ENCODE measurements at regions not wholly inside any gene's neighbourhood (a gene's known extent, or its start where the extent isn't known, plus 50 kb on each side); places are given as distances from the start of the nearest gene placed in this dataset.
"Not testable (repeated sequence)": the region's sequence is repeated elsewhere in the genome, so short reads cannot be mapped to it uniquely, and the experiment has no call there.

- DNase-seq, result no peak
Measured at GRCh38 chr16:8436931-8437330, 153.4 kb downstream of the TMEM114 start.

GRCh38 chr16:8431783-8432182 lies 158.5 kb downstream of the TMEM114 start:
- DNase-seq, result no peak

GRCh38 chr16:8430401-8430800 lies 159.9 kb downstream of the TMEM114 start:
- no peak for DNase-seq

- DNase-seq, result no peak
Measured at GRCh38 chr16:8426569-8426968, 163.7 kb downstream of the TMEM114 start.

GRCh38 chr16:8417145-8417544 lies 173.2 kb downstream of the TMEM114 start:
- DNase-seq, result no peak

GRCh38 chr16:8408855-8409567 lies 181.3 kb downstream of the TMEM114 start:
- no peak for DNase-seq

- no peak for DNase-seq
Measured at GRCh38 chr16:8407351-8407750, 183.0 kb downstream of the TMEM114 start.

- DNase-seq, result no peak
Measured at GRCh38 chr16:8403978-8404749, 186.1 kb downstream of the TMEM114 start.

GRCh38 chr16:8402981-8403843 lies 187.1 kb downstream of the TMEM114 start:
- no peak for DNase-seq

GRCh38 chr16:8400683-8401082 lies 189.6 kb downstream of the TMEM114 start:
- DNase-seq, result not testable (repeated sequence)

- no peak for DNase-seq
Measured at GRCh38 chr16:8398548-8398947, 191.8 kb downstream of the TMEM114 start.

GRCh38 chr16:8397223-8397622 lies 193.1 kb downstream of the TMEM114 start:
- DNase-seq, result no peak

- DNase-seq, result no peak
Measured at GRCh38 chr16:8396463-8396862, 193.8 kb downstream of the TMEM114 start.

GRCh38 chr16:8391257-8391656 lies 199.1 kb downstream of the TMEM114 start:
- no peak for DNase-seq

GRCh38 chr16:8388684-8389083 lies 201.6 kb downstream of the TMEM114 start:
- DNase-seq, result no peak

- DNase-seq, result no peak
Measured at GRCh38 chr16:8381814-8382213, 208.5 kb downstream of the TMEM114 start.

GRCh38 chr16:8380311-8380710 lies 210.0 kb downstream of the TMEM114 start:
- no peak for DNase-seq

- DNase-seq, result no peak
Measured at GRCh38 chr16:8377864-8378263, 212.4 kb downstream of the TMEM114 start.

GRCh38 chr16:8376858-8377257 lies 213.5 kb downstream of the TMEM114 start:
- DNase-seq, result no peak

GRCh38 chr16:8376430-8376829 lies 213.9 kb downstream of the TMEM114 start:
- DNase-seq, result no peak

GRCh38 chr16:8375232-8375587 lies 215.1 kb downstream of the TMEM114 start:
- no peak for DNase-seq

- no peak for DNase-seq
Measured at GRCh38 chr16:8374586-8375231, 215.6 kb downstream of the TMEM114 start.

All from T-helper 1 cell (primary cell).